Transverse colon (tissue), 3 donors: ENCODE measurements at regions not wholly inside any gene's neighbourhood (a gene's known extent, or its start where the extent isn't known, plus 50 kb on each side); places are given as distances from the start of the nearest gene placed in this dataset.

Experiments used
- POLR2A ChIP-seq: fragments of 450-650 bp; IDR thresholded peaks from one replicate; pipeline ENCODE4 v1.6.1; 2016; ENCODE audit warnings: antibody characterized with exemption, mild to moderate bottlenecking, moderate library complexity
- POLR2AphosphoS5 ChIP-seq, 3 donors: sonication (generic); formaldehyde crosslinking; IDR thresholded peaks; one replicate each; pipeline ENCODE4 v1.6.1; 2016; ENCODE audit warnings: antibody characterized with exemption in 3 of 3

DNA sequence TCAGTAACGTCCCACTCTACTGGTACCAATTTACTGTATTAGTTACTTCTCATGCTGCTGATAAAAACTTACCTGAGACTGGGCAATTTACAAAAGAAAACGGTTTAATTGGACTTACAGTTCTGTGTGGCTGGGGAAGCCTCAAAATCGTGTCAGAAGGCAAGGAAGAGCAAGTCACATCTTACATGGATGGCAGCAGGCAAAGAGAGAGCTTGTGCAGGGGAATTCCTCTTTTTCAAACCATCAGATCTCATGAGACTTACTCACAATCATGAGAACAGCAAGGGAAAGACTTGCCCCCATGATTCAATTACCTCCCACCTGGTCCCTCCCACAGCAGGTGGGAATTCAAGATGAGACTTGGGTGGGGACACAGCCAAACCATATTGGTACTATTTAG lies 908.2 kb upstream of the NR2F2 start:
- no peak for TF ChIP-seq POLR2AphosphoS5 (IDR thresholded peaks at IDR 0.05)
- no peak for TF ChIP-seq POLR2A
